Lower leg skin (tissue), 4 donors: ENCODE measurements at regions not wholly inside any gene's neighbourhood (a gene's known extent, or its start where the extent isn't known, plus 50 kb on each side); places are given as distances from the start of the nearest gene placed in this dataset.

Experiments
- DNase-seq, 2 donors: peaks; one replicate each; pipeline ENCODE4 v3.0.0-alpha.2; 2019; ENCODE audit warnings: low spot score in 2 of 2
- H3K4me3 ChIP-seq: fragments of 200-600 bp; sonication (generic); 2 replicates; pipeline ENCODE4 v1.5.1; 2017; ENCODE audit warnings: mild to moderate bottlenecking, low read depth; ENCODE audit not compliant: poor library complexity, severe bottlenecking
- POLR2A ChIP-seq, 2 donors: fragments of 450-650 bp; IDR thresholded peaks; one replicate each; pipeline ENCODE4 v1.6.1; 2016 to 2017; ENCODE audit warnings: antibody characterized with exemption in 2 of 2, mild to moderate bottlenecking in 1 of 2, moderate library complexity in 1 of 2
- WGBS, 2 donors: methylation state at CpG; one replicate each; pipeline ENCODE4 v1.1.5; 2018; 5-methylcytosine and 5-hydroxymethylcytosine counted together
- intact Hi-C: fragments of 100-400 bp; cut with DNase I; formaldehyde crosslinking; loops from one replicate; pipeline ENCODE4 v1.15.0; 2023; ENCODE audit warnings: low total_unique reads
- TF ChIP-seq, protein P1 (sequence below), 3 donors: fragments of 450-650 bp; IDR thresholded peaks; one replicate each; pipeline ENCODE4 v1.5.1; 2016; ENCODE audit warnings: antibody characterized with exemption in 3 of 3, mild to moderate bottlenecking in 3 of 3, moderate library complexity in 2 of 3

DNA sequence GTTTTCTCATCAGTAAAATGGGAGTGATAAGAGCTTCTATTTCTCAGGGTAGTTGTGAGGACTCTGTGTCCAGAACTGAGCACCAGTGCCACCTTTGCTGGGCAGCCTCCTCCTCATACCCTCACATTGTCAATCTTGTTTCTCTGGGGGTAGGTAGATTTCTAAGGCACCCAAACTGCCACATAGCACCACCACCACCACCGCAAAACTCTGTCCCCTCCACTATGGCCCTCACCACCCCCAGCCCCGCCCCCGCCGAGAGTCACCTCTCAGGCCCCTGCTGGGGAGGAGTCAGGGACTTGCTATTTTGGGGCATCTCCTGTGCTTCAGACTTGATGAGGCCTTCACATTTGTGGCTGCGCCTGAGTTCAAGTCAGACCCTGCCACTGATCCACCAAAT lies 549.2 kb downstream of the PTPRU start:
- intact Hi-C loops, result no loop called here
- WGBS, 2 donors, result 75 to 94% methylated on average over 5 of the region's 5 CpGs
- peak; percentile 6 to 62 for DNase-seq
- H3K4me3 ChIP-seq, result no peak overlapping the region
- TF ChIP-seq POLR2A (IDR thresholded peaks at IDR 0.05), result no peak
- TF ChIP-seq, protein P1, sequence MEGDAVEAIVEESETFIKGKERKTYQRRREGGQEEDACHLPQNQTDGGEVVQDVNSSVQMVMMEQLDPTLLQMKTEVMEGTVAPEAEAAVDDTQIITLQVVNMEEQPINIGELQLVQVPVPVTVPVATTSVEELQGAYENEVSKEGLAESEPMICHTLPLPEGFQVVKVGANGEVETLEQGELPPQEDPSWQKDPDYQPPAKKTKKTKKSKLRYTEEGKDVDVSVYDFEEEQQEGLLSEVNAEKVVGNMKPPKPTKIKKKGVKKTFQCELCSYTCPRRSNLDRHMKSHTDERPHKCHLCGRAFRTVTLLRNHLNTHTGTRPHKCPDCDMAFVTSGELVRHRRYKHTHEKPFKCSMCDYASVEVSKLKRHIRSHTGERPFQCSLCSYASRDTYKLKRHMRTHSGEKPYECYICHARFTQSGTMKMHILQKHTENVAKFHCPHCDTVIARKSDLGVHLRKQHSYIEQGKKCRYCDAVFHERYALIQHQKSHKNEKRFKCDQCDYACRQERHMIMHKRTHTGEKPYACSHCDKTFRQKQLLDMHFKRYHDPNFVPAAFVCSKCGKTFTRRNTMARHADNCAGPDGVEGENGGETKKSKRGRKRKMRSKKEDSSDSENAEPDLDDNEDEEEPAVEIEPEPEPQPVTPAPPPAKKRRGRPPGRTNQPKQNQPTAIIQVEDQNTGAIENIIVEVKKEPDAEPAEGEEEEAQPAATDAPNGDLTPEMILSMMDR (IDR thresholded peaks at IDR 0.05), result no peak

DNA sequence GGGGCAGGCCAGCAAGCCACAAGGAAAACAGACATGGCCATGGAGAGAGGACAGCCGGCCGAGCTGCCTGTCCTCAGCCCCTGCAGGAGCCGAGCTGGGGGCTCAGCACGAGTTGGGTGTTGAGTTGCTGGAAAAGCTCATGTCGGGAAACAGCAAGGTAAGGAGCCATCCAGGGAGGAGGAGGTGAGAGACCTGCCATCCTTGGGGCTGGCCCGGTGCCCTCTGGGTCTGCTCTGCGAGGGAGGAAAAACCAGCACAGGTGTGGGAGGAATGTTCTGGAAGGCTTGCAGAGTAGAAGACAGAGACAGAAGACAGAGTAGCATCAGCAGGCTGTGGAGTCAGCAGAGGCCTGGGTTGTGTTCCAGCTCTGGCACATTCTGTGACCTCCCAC lies 548.8 kb downstream of the PTPRU start:
- intact Hi-C loops, result no loop called here
- TF ChIP-seq POLR2A (IDR thresholded peaks at IDR 0.05), result no peak
- TF ChIP-seq, protein P1 (IDR thresholded peaks at IDR 0.05), result no peak
- H3K4me3 ChIP-seq, result no peak overlapping the region
- WGBS, 2 donors, result 65 to 70% methylated on average over 7 of the region's 7 CpGs
- DNase-seq, result peak; percentile 2 to 45

DNA sequence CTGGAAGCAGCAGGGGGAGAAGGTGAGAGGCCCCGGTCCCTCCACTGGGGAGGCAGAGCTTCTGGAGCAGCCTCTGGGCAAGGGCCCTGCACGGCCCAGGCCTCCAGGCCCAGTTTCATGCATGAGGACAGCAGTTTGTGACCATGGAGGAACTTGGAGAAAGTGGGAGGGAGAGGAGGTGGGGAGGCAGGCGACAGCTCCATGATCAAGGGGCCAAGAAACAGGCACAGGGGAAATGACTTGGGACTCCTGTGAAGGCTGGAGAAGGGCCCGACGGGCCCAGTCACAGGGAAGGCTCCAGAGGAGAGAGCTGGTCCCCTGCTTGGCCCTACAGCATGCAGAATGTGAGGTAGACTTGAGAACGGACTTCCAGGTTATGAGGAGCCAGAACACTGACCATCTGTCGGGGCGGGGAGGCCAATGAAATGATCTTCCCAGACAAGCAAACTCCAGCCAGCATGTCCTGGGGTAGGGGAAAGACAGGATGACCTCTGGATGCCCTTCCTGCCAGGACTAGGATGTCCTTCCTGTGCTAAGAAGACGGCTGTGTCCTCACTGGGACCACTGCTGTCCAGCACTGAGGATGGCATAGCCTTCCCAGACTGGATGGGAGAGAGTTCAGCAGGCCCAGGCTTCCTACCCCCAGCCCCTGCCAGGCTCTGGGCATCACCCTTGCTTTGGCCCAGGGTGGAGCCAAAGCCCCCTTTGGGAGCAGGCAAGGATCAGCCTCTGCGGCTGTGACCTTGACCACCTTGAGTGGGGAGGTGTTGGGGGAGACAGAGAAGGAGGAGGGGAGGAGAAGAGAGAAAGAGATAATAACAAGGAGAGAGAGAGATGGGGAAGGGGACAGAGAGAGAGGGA lies 548.2 kb downstream of the PTPRU start:
- intact Hi-C loops, result no loop called here

DNA sequence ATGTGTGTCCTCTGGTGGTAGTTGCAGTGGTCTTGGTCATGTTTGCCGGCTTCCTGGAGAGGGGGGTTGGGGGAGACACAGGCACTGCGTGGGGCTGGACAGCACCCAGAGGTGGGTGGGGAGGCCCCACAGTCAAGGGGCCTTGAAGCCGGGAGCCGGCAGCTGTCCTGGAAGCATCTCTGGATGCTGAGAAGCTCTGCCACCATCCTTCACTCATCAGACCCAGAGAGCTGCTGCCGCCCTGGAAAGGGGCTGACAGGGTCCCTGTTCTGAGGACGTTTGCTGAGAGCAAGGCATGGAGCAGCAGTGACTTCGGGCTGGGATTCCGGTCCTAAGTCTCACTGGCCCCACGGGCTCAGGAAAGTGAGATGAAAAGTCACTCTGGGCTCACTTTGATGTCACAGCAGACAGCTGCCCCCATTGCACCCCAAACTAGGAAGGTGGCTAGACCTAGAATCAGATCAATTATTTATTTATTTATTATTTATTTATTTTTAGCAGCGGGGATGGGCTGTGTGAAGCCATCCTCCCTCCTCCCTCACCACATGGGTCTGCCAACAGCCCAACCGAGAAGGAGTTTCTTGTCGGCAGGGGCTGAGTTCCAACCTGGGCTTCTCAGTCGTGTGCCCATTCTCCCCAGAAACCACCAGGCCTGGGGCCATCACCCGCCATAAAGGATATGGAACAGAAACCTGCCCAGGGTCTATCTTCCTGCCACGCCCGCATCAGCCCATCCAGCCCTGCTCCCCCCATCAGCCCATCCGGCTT lies 547.4 kb downstream of the PTPRU start:
- 76 to 77% methylated on average over 17 of the region's 17 CpGs for WGBS, 2 donors
- intact Hi-C loops, result no loop called here
- DNase-seq, result peak in 1 of 2 donors; percentile 61
- no peak overlapping the region for H3K4me3 ChIP-seq
- TF ChIP-seq, protein P1 (IDR thresholded peaks at IDR 0.05), result no peak
- TF ChIP-seq POLR2A (IDR thresholded peaks at IDR 0.05), result no peak

More for the DNA sequence above, 548.2 kb downstream of the PTPRU start:
- WGBS, 2 donors, result 72 to 80% methylated on average over 10 of the region's 10 CpGs
- H3K4me3 ChIP-seq, result no peak overlapping the region
- TF ChIP-seq POLR2A (IDR thresholded peaks at IDR 0.05), result no peak
- TF ChIP-seq, protein P1 (IDR thresholded peaks at IDR 0.05), result no peak
- peak in 1 of 2 donors; percentile 58 for DNase-seq

DNA sequence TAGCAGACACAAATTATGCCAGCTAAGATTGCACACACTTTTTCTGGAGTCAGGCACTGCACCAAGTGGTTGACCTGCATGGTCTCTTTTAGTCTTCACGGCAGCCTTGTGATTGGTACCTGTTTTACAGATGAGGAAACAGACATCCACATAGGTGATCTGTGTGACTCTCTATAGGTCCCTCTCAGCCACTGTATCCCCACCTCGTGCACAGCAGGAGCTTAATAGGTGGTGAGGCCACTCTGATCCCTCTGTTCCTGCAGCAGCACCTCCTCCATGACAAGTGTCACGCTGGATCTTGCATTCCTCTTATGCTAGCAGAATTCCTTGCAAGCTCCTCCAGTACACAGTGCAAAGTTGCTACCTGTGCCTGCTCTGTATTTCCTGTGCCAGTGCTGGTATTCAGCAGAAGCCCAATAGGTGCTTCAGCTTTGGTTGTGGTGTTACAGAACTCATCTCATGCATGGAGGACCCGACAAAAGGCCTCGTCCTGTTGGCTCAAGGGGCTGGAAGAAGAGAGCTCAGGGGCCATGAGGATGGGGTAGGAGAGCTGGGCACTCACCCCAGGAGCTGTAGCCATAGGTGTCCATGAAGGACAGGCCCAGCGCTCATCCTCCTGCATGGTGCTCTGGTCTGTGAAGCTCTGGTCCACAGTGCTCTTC lies 546.7 kb downstream of the PTPRU start:
- no peak for TF ChIP-seq POLR2A (IDR thresholded peaks at IDR 0.05)
- TF ChIP-seq, protein P1 (IDR thresholded peaks at IDR 0.05), result no peak
- DNase-seq, result peak; percentile 2 to 50
- 79 to 88% methylated on average over 6 of the region's 6 CpGs for WGBS, 2 donors
- no peak overlapping the region for H3K4me3 ChIP-seq
- intact Hi-C loops, result no loop called here
